Hindlimb muscle (tissue), 1 donor: ENCODE measurements at regions not wholly inside any gene's neighbourhood (a gene's known extent, or its start where the extent isn't known, plus 50 kb on each side); places are given as distances from the start of the nearest gene placed in this dataset.
"Not testable (repeated sequence)": the region's sequence is repeated elsewhere in the genome, so short reads cannot be mapped to it uniquely, and the experiment has no call there.

ENCODE experiments used
- DNase-seq: peaks from one replicate; pipeline ENCODE4 v3.0.0-alpha.2; 2013

GRCh38 chr1:173300061-173301044, 93.2 kb upstream of the TNFSF4 start:
- DNase-seq = no peak

- no peak for DNase-seq
These were observed 94.4 kb upstream of the TNFSF4 start for GRCh38 chr1:173301507-173301906.

GRCh38 chr1:173302366-173302765, 95.2 kb upstream of the TNFSF4 start:
- DNase-seq = no peak

GRCh38 chr1:173302890-173303829, 96.0 kb upstream of the TNFSF4 start:
- no peak for DNase-seq

DNA sequence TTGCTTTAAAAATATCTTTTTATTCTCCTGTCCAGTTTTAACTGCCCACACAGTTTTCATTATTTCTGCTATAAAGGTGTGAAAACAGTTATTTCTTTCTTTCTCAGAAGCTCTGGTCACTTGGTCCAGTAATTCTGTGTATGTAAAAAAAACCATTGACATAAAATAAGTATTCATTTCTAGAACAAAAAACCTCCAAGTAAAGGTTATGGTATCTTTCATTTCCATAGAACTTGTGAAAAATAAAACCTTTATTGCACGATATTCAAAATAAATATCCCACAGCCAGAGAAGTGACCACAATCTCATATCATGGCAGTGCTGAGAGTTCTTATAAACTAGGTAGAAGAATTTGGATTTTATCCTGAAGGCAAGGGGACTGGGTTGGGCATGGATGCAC, 96.9 kb upstream of the TNFSF4 start:
- no peak for DNase-seq

DNA sequence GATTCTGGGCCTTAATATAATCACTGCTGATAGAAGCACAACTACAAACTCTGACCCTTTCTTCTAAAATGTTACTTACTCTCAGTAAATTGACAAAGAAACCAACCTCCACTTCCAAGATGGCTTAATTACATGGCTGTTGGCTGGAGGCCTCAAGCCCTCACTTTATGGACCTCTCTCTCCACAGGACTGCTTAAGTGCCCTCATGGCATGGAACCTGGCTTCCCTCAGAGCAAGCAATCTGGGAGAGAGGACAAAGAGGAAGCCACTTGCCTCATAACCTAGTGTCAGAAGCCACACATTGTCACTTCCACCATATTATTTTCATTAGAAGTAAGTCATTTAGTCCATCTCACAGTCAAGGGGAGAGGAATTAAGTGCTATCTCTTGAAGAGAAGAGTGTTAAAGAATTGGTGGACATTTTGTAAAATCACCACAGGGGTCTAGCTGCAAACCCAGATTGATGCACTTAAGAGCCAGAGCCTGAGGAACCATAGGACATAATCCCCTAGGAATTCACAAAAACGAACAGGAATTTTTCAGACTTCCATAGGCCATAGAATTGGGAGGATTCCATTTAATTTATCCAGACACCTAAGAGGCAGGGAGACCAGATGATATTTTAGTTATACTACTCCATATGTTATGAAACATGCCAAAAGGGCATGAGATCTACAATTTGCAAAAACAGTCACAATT, 97.5 kb upstream of the TNFSF4 start:
- no peak for DNase-seq

DNA sequence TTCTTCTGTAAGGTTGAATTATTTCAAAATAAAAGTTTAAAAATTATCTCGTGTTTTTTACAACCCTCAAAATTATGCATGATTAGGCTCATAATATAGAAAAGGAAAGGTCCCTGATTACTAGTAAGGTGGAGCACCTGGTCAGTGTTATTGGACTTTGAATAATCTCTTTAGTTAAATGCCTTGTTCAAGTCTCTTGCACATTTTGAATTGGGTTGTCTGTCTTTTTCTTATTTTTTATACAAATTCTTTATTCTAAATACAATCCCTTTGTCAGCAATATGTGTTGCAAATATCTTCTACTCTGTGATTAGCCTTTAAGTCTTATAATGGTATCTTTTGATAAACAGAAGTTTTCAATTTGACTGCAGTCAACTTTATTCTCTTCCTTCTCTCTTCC, 100.7 kb upstream of the TNFSF4 start:
- no peak for DNase-seq

- DNase-seq = no peak
These were observed 107.5 kb upstream of the TNFSF4 start for GRCh38 chr1:173314656-173315055.

DNA sequence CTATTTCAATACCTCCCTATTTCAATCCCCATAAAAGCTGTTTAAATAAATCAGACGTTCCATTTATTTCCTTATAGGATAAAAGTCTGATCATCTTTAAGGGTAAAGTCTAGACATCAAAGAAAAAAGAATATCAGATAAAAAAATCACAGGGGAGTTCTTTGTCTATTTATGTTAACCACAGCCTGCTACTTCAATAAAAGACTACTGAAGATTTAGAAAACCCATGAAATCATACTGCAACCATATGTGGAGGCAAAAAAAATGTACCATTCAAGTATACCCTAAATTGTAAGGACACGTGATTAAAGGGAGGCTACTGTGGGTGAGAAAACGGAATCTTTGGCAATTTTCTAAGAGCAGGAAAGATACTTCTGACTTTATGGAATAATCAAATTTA, 108.2 kb upstream of the TNFSF4 start:
- no peak for DNase-seq

- DNase-seq = no peak
These were observed 111.7 kb upstream of the TNFSF4 start for GRCh38 chr1:173318788-173319187.

DNA sequence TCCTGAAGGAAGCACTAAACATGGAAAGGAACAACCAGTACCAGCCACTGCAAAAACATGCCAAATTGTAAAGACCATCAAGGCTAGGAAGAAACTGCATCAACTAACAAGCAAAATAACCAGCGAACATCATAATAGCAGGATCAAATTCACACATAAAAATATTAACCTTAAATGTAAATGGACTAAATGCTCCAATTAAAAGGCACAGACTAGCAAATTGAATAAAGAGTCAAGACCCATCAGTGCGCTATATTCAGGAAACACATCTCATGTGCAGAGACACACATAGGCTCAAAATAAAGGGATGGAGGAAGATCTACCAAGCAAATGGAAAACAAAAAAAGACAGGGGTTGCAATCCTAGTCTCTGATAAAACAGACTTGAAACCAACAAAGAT, 117.2 kb upstream of the TNFSF4 start:
- DNase-seq = not testable (repeated sequence)

DNA sequence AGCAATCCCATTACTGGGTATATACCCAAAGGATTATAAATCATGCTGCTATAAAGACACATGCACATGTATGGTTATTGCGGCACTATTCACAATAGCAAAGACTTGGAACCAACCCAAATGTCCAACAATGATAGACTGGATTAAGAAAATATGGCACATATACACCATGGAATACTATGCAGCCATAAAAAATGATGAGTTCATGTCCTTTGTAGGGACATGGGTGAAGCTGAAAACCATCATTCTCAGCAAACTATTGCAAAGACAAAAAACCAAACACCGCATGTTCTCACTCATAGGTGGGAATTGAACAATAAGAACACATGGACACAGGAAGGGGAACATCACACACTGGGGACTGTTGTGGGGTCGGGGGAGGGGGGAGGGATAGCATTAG, 120.9 kb upstream of the TNFSF4 start:
- DNase-seq = not testable (repeated sequence)

- DNase-seq = no peak
These were observed 121.8 kb upstream of the TNFSF4 start for GRCh38 chr1:173328961-173329360.

DNA sequence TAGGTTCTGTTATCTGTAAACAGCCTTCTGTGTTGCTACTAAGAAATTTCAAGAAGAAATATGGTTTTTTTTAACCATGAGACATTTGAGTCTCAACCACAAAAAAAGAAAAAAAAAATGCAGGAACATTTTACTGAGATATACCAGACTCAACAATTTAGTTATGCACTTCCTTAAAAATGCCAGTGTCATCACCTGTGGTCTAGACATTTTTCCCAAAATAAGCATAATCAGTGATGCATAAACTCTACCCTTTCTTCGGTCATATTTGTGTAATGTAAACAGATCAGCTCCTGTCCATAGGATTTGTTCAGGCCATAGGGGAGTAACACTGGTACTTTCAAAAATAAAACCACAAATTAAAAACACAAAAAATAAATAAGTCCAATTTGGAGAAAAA, 122.6 kb upstream of the TNFSF4 start:
- DNase-seq = no peak

- peak; percentile 26 for DNase-seq
These were observed 123.2 kb upstream of the TNFSF4 start for GRCh38 chr1:173330149-173330951.

GRCh38 chr1:173330952-173331548, 123.9 kb upstream of the TNFSF4 start:
- DNase-seq = not testable (repeated sequence)

GRCh38 chr1:173332026-173332425, 124.9 kb upstream of the TNFSF4 start:
- DNase-seq = no peak

DNA sequence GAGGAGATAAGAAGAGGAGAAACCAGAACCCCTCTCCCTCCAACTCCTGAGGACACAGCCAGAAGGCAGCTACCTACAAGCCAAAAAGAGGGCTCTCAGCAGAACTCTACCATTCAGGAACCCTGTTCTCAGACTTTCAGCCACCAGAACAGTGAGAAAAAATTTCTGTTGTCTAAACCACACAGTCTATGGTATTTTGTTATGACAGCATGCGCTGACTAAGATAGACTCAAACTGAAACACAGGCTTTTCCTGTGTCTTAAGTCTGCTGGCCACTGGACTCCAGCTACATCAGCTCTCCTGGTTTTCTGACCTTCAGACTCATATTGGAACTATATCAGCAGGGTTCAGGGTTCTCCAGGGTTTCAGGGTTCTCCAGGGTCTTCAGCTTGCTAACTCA, 126.5 kb upstream of the TNFSF4 start:
- DNase-seq = no peak

DNA sequence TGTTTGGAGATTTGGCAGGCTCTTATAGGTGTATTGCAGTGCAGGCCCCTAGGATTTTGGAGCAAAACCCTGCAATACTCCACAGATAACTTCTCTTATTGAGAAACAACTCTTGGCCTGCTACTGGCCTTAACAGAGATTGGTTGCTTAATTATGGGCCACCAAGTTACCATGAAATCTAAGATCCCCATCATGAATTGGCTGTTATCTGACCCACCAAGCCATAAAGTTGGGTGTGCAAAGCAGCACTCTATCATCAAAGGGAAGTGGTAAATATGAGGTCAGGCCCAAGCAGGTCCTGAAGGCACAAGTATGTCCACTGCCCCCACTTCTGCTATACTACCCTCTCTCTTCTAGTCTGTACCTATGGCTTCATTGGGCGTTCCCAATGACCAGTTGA, 130.0 kb upstream of the TNFSF4 start:
- no peak for DNase-seq

- peak; percentile 8 for DNase-seq
These were observed 134.2 kb upstream of the TNFSF4 start for GRCh38 chr1:173341307-173341706.

DNA sequence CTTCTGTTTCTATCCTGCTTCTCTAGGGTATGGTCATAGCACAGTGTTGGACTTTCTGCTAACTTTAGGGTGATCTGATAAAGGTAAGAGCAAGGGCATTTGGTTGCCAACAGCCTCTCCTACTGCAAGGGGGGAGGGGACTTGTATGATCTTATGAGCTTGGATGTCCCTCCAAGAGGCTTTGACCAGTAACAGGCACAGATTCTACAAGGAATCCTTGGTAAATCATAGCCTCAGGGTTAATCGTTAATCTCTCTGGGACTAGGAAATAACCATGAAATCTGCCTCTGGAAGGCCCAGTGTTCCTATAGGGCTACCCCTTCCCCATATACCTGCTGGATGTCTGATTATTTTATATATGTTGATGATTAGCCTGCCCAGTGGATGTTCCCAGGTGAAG, 134.8 kb upstream of the TNFSF4 start:
- no peak for DNase-seq
